Stomach (tissue), 8 donors: ENCODE measurements at regions not wholly inside any gene's neighbourhood (a gene's known extent, or its start where the extent isn't known, plus 50 kb on each side); places are given as distances from the start of the nearest gene placed in this dataset.
A peak's percentile ranks its signal among the peaks of the same experiment; 100 is the strongest.

ENCODE experiments used
- DNase-seq, 2 donors: peaks; one replicate each; pipeline versions ENCODE4 v3.0.0 to v3.0.0-alpha.2; 2013 to 2019
- H3K27ac ChIP-seq, 5 donors: fragments of 200-600 bp in 4 of 5; sonication (generic) in 4 of 5; one replicate each; pipeline ENCODE4 v1.5.1; 2013 to 2019; ENCODE audit warnings: mild to moderate bottlenecking in 1 of 5, moderate library complexity in 1 of 5
- H3K27me3 ChIP-seq, 3 donors: fragments of 200-600 bp; sonication (generic); one replicate each; pipeline ENCODE4 v1.5.1; 2017 to 2019; ENCODE audit warnings: mixed run types in 1 of 3
- H3K36me3 ChIP-seq, 4 donors: fragments of 200-600 bp; sonication (generic); 1 replicate in 3 of 4; 2 replicates in 1 of 4; pipeline ENCODE4 v1.5.1; 2016 to 2019
- H3K4me1 ChIP-seq, 4 donors: fragments of 200-600 bp; sonication (generic); one replicate each; pipeline ENCODE4 v1.5.1; 2016 to 2019
- H3K4me3 ChIP-seq, 4 donors: fragments of 200-600 bp; sonication (generic) in 3 of 4; one replicate each; pipeline ENCODE4 v1.5.1; 2016 to 2019; ENCODE audit warnings: mild to moderate bottlenecking in 1 of 4
- H3K9me3 ChIP-seq, 4 donors: fragments of 200-600 bp; sonication (generic); one replicate each; pipeline ENCODE4 v1.5.1; 2016 to 2019
- CTCF ChIP-seq, 7 experiments: fragments of 450-650 bp in 4 of 7; fragments of 200-600 bp in 3 of 7; sonication (generic) in 3 of 7; IDR thresholded peaks; one replicate each; pipeline ENCODE4 v1.5.1; 2016 to 2019; ENCODE audit warnings: antibody characterized with exemption in 7 of 7, control low read depth in 2 of 7, mild to moderate bottlenecking in 1 of 7
- EP300 ChIP-seq: sonication (generic); formaldehyde crosslinking; IDR thresholded peaks from one replicate; pipeline ENCODE4 v1.6.1; 2017; ENCODE audit warnings: antibody characterized with exemption
- POLR2A ChIP-seq, 4 donors: fragments of 450-650 bp; IDR thresholded peaks; one replicate each; pipeline ENCODE4 v1.6.1; 2016; ENCODE audit warnings: antibody characterized with exemption in 4 of 4, control low read depth in 2 of 4, mild to moderate bottlenecking in 1 of 4, moderate library complexity in 1 of 4
- POLR2AphosphoS5 ChIP-seq, 3 donors: sonication (generic); formaldehyde crosslinking; IDR thresholded peaks; one replicate each; pipeline ENCODE4 v1.6.1; 2016; ENCODE audit warnings: antibody characterized with exemption in 3 of 3
- WGBS, 5 donors: extraction: QIAGEN DNeasy Blood & Tissue Kit in 3 of 5; methylation state at CpG; one replicate each; pipeline versions ENCODE4 v1.1.5 to v1.1.7; 2013 to 2018; 5-methylcytosine and 5-hydroxymethylcytosine counted together
- intact Hi-C: fragments of 100-400 bp; cut with DNase I; formaldehyde crosslinking; loops from one replicate; pipeline ENCODE4 v1.15.1; 2023; ENCODE audit warnings: low total_unique reads
- donor health status: healthy with polysubstance abuse.
- donor health status: Bipolar disorder and iron deficiency.
- donor health status: healthy.

- Histone ChIP-seq H3K9me3 (peaks cover 0 to 4% (median 4%) of the 10 kb centered on the region in 4 donors), H3K4me1 (peaks cover 0 to 7% (median 2%) of the 10 kb centered on the region in 4 donors), H3K27ac (no peak overlapping the region), H3K36me3 (no peaks in the 10 kb centered on the region), H3K4me3 (no peak overlapping the region), H3K27me3 (peaks cover 0 to 28% (median 0%) of the 10 kb centered on the region in 3 donors)
- no peak for DNase-seq
- no peak for TF ChIP-seq EP300
- TF ChIP-seq CTCF (IDR thresholded peaks at IDR 0.05), result no peak
- no peak for TF ChIP-seq POLR2AphosphoS5 (IDR thresholded peaks at IDR 0.05)
- no peak for TF ChIP-seq POLR2A (IDR thresholded peaks at IDR 0.05)
- intact Hi-C loops, result no loop called here
- WGBS, 5 donors, result 83 to 89% (median 86%) methylated on average over 23 to 28 of the region's 28 CpGs
Observed at GRCh38 chr7:423312-424260, 96.1 kb downstream of the PDGFA start.

- DNase-seq, result no peak
- 63 to 87% (median 82%) methylated on average over 9 of the region's 9 CpGs for WGBS, 5 donors
- Histone ChIP-seq H3K27me3 (peaks cover 0 to 28% (median 0%) of the 10 kb centered on the region in 3 donors), H3K27ac (no peak overlapping the region), H3K4me1 (peaks cover 0 to 7% (median 2%) of the 10 kb centered on the region in 4 donors), H3K9me3 (no peaks in the 10 kb centered on the region), H3K4me3 (no peak overlapping the region), H3K36me3 (no peaks in the 10 kb centered on the region)
- TF ChIP-seq POLR2A (IDR thresholded peaks at IDR 0.05), result no peak
- TF ChIP-seq POLR2AphosphoS5 (IDR thresholded peaks at IDR 0.05), result no peak
- TF ChIP-seq EP300, result no peak
- no peak for TF ChIP-seq CTCF (IDR thresholded peaks at IDR 0.05)
- intact Hi-C loops, result no loop called here
Observed at GRCh38 chr7:424301-424935, 95.2 kb downstream of the PDGFA start.

- Histone ChIP-seq H3K9me3 (no peaks in the 10 kb centered on the region), H3K4me1 (peaks cover 0 to 7% (median 2%) of the 10 kb centered on the region in 4 donors), H3K36me3 (no peaks in the 10 kb centered on the region), H3K27ac (no peak overlapping the region), H3K4me3 (no peak overlapping the region), H3K27me3 (peaks cover 0 to 28% (median 0%) of the 10 kb centered on the region in 3 donors)
- no peak for TF ChIP-seq CTCF (IDR thresholded peaks at IDR 0.05)
- no peak for TF ChIP-seq POLR2AphosphoS5 (IDR thresholded peaks at IDR 0.05)
- no peak for TF ChIP-seq EP300
- TF ChIP-seq POLR2A (IDR thresholded peaks at IDR 0.05), result no peak
- DNase-seq, result peak in 1 of 2 donors; percentile 59
- intact Hi-C loops, result no loop called here
- 65 to 80% (median 72%) methylated on average over 36 to 46 of the region's 46 CpGs for WGBS, 5 donors
Observed at GRCh38 chr7:424961-425793, 94.5 kb downstream of the PDGFA start.

- Histone ChIP-seq H3K9me3 (no peaks in the 10 kb centered on the region), H3K36me3 (no peaks in the 10 kb centered on the region), H3K4me3 (no peak overlapping the region), H3K27me3 (peaks cover 0 to 22% (median 0%) of the 10 kb centered on the region in 3 donors), H3K4me1 (peaks cover 0 to 7% (median 2%) of the 10 kb centered on the region in 4 donors), H3K27ac (no peak overlapping the region)
- 21 to 46% (median 40%) methylated on average over 13 to 16 of the region's 16 CpGs for WGBS, 5 donors
- no peak for TF ChIP-seq POLR2AphosphoS5 (IDR thresholded peaks at IDR 0.05)
- TF ChIP-seq POLR2A (IDR thresholded peaks at IDR 0.05), result no peak
- TF ChIP-seq CTCF (IDR thresholded peaks at IDR 0.05), result no peak
- no peak for TF ChIP-seq EP300
- intact Hi-C loops, result no loop called here
- peak in 1 of 2 donors; percentile 51 for DNase-seq
Observed at GRCh38 chr7:425794-426188, 93.9 kb downstream of the PDGFA start.
